ENCODE measurements at regions not wholly inside any gene's neighbourhood (a gene's known extent, or its start where the extent isn't known, plus 50 kb on each side); places are given as distances from the start of the nearest gene placed in this dataset.

DNA sequence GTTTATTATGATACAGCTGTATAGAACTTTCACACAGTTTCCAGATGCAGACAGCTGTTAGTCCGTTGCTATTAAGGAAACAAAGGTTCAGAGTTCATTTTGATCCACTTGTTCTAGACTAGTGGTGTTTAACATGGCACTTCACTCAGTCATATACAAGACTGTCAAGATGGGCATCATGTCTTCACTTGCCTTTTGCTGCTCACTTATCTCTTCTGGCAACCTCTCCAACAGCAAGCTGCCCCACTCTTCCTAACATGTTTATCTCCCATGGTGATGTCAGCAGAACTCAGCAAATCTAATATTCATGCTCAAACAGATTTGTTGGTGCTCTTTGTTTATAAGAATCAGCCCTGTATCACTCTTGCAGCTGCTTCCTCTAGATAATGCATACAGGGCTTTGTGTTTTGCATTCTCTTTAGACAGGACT is 236.2 kb upstream of the HAND2 start:
- no peaks in the 10 kb centered on the region for H4K20me1 ChIP-seq (ENCODE audit: control insufficient read depth, insufficient read depth, insufficient read length)
- Mint-ChIP-seq H3K27me3 (ENCODE audit: low read depth) (peaks cover 6% of the 10 kb centered on the region), H3K36me3 (ENCODE audit: insufficient read depth in 1 of 3, low read depth in 3 of 3) (no peaks in the 10 kb centered on the region), H3K4me1 (0 out of 4 replicates have a peak, but pooled peaks cover 3% of the 10 kb centered on the region in 2 experiments), H3K27ac (no peak overlapping the region), H3K4me3 (no peak overlapping the region), H3K9me3 (no peaks in the 10 kb centered on the region)
- TF ChIP-seq, protein P1, sequence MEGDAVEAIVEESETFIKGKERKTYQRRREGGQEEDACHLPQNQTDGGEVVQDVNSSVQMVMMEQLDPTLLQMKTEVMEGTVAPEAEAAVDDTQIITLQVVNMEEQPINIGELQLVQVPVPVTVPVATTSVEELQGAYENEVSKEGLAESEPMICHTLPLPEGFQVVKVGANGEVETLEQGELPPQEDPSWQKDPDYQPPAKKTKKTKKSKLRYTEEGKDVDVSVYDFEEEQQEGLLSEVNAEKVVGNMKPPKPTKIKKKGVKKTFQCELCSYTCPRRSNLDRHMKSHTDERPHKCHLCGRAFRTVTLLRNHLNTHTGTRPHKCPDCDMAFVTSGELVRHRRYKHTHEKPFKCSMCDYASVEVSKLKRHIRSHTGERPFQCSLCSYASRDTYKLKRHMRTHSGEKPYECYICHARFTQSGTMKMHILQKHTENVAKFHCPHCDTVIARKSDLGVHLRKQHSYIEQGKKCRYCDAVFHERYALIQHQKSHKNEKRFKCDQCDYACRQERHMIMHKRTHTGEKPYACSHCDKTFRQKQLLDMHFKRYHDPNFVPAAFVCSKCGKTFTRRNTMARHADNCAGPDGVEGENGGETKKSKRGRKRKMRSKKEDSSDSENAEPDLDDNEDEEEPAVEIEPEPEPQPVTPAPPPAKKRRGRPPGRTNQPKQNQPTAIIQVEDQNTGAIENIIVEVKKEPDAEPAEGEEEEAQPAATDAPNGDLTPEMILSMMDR (conservative IDR thresholded peaks at IDR 0.05), result no peak
- no peak overlapping the region for H2AK5ac ChIP-seq (ENCODE audit: insufficient read length, low read length)
- H3K23me2 ChIP-seq (ENCODE audit: insufficient read length, low read depth, low read length, poor library complexity, severe bottlenecking), result no peaks in the 10 kb centered on the region
- no peak overlapping the region for H4K91ac ChIP-seq (ENCODE audit: insufficient read length, low read depth, low read length)
- no peak overlapping the region for H4K5ac ChIP-seq (ENCODE audit: insufficient read length, low read depth, low read length)
- H3T11ph ChIP-seq (ENCODE audit: low read length), result no peak overlapping the region
- H3K9ac ChIP-seq (ENCODE audit: extremely low read depth, insufficient read length, low read length), result no peak overlapping the region
- no peak overlapping the region for H3K14ac ChIP-seq (ENCODE audit: insufficient read depth, low read length)
- H3K23ac ChIP-seq (ENCODE audit: insufficient read length, low read depth, low read length), result no peak overlapping the region
- no peak overlapping the region for H3K18ac ChIP-seq (ENCODE audit: insufficient read length, low read depth, low read length)
- no peaks in the 10 kb centered on the region for H3K27me3 ChIP-seq (ENCODE audit: insufficient read depth, low read length)
- DNase-seq, result no peak
- H2BK15ac ChIP-seq (ENCODE audit: low read depth, low read length), result no peak overlapping the region
- no peak overlapping the region for H4K8ac ChIP-seq (replicated peaks; ENCODE audit: insufficient read length, low read depth, low read length)
- no peak overlapping the region for H3K4me2 ChIP-seq (ENCODE audit: insufficient read depth, insufficient read length, low read length)
- no peak overlapping the region for H2BK20ac ChIP-seq (ENCODE audit: low read depth, low read length, poor library complexity, severe bottlenecking)
- no peak overlapping the region for H2BK5ac ChIP-seq (ENCODE audit: insufficient read length, low read length)
- H3K4me1 ChIP-seq (ENCODE audit: insufficient read depth, low read length), result no peaks in the 10 kb centered on the region
- no peak overlapping the region for H3K4ac ChIP-seq (ENCODE audit: low read depth, low read length)
- H2BK120ac ChIP-seq (ENCODE audit: low read depth, low read length, poor library complexity, severe bottlenecking), result no peak overlapping the region
- no CpG with 5 or more reads among the region's 1 CpG for WGBS (ENCODE audit: extremely low coverage, insufficient read length, low lambda C conversion rate)
- no peak overlapping the region for H2BK12ac ChIP-seq (ENCODE audit: insufficient read length, low read depth, low read length)
- H3K79me1 ChIP-seq (ENCODE audit: insufficient read depth, low read depth, low read length, poor library complexity, severe bottlenecking), result no peaks in the 10 kb centered on the region
- no peak overlapping the region for H2AFZ ChIP-seq (ENCODE audit: low read length)
- H3K27ac ChIP-seq (ENCODE audit: insufficient read length, low read depth, low read length), result no peak overlapping the region
- H3K56ac ChIP-seq (ENCODE audit: insufficient read length, low read depth, low read length), result no peak overlapping the region
- H3K9me3 ChIP-seq (ENCODE audit: control insufficient read depth, low read depth, low read length), result no peaks in the 10 kb centered on the region
- H3K79me2 ChIP-seq (ENCODE audit: insufficient read depth, low read length), result no peaks in the 10 kb centered on the region
